Stimulated activated naive CD8-positive, alpha-beta T cell treated with anti-CD3 and anti-CD28 coated beads, Interleukin-15, Interleukin-2, amounts not matched to agents 100 ng/mL and 50 ng/mL, for 24 hours (primary cell): ENCODE measurements at regions not wholly inside any gene's neighbourhood (a gene's known extent, or its start where the extent isn't known, plus 50 kb on each side); places are given as distances from the start of the nearest gene placed in this dataset.

Experiments used
- H3K27ac Mint-ChIP-seq: one replicate; pipeline ENCODE4 v1.8.0; 2021; ENCODE audit warnings: mild to moderate bottlenecking, mixed read lengths
- H3K27me3 Mint-ChIP-seq: one replicate; pipeline ENCODE4 v1.8.0; 2021; ENCODE audit warnings: mixed read lengths
- H3K36me3 Mint-ChIP-seq: one replicate; pipeline ENCODE4 v1.8.0; 2021; ENCODE audit warnings: low read depth, mixed read lengths
- H3K4me1 Mint-ChIP-seq: one replicate; pipeline ENCODE4 v1.8.0; 2021; ENCODE audit warnings: low read depth, mixed read lengths
- H3K4me3 Mint-ChIP-seq: one replicate; pipeline ENCODE4 v1.8.0; 2021; ENCODE audit warnings: mild to moderate bottlenecking, mixed read lengths
- H3K9me3 Mint-ChIP-seq: one replicate; pipeline ENCODE4 v1.8.0; 2021; ENCODE audit warnings: mixed read lengths

DNA sequence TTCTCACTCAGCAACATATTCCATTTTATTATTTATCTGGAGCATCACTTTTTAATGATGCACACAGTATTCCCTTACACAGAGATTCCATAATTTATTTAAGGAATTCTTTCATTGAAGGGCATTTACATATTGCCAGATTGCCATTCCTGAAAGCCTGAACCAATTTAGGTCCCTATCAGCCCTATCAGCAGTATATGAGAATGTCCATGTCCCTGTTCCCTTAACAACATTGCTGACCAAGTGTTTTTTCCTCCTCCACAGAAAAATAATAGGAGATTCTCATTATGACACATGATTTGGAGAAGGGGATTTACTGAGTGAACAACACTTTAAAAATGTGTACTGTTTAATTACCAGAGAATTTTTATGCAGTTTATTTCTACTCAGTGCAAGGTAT lies 90.1 kb upstream of the PHOX2B start:
- Mint-ChIP-seq H3K27ac (no peak overlapping the region), H3K27me3 (peaks cover 8% of the 10 kb centered on the region), H3K36me3 (no peaks in the 10 kb centered on the region), H3K4me3 (no peak overlapping the region), H3K9me3 (no peaks in the 10 kb centered on the region), H3K4me1 (peaks cover 5% of the 10 kb centered on the region)

DNA sequence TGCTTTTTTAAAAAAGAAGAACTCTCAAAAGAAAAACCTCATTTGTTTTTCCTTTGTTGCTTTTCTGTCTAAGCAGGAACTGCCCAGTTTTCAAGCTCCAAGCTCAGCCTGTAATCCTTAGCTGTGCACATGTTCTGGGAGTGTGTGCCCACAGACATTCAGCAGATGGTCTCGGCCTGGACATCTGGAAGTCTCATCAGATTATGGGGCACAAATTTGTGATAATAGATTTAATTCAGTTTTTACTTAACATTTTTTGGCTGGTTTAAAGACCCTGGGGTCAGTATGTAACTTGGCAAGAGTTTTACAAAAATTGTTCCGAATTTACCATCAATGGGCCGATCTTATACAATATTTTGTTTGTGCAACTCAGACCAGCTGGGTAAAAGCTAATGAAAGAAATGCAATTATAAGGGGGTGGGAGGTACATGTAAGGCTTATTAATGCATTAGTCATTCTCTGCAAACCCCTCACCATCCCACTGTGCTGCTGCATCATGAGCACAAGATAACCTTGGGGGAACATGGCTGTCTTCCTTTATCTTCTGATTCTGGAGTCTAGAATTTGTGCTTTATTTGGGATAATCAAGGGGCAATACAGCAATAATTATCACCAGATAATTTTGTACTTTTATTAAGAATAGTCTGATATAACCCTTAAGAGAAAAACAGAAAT lies 86.9 kb upstream of the PHOX2B start:
- Mint-ChIP-seq H3K36me3 (no peaks in the 10 kb centered on the region), H3K9me3 (no peaks in the 10 kb centered on the region), H3K27ac (no peak overlapping the region), H3K4me1 (peaks cover 5% of the 10 kb centered on the region), H3K27me3 (peaks cover 16% of the 10 kb centered on the region), H3K4me3 (no peak overlapping the region)

DNA sequence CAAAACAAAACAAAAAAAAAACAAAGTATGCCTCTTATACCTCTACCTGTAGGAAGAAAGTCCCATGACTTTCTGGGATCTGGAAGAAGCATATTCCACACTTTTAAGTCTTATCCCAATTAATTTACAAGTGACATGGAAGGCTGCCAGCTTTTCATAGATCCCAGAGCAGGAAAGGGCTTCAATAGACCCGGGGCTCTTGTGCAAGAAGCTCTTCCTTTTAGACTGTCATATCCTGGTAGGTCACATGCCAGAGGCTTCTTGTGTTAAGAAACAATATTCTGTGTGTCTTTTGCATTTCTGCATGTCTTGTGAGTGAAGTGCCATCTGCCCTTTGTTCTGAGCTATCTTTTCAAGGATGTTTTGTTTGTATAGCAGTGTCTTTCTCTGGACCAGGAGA lies 84.4 kb upstream of the PHOX2B start:
- no peaks in the 10 kb centered on the region for H3K36me3 Mint-ChIP-seq
- no peaks in the 10 kb centered on the region for H3K4me1 Mint-ChIP-seq
- peaks cover 17% of the 10 kb centered on the region for H3K27me3 Mint-ChIP-seq
- H3K4me3 Mint-ChIP-seq, result no peak overlapping the region
- no peak overlapping the region for H3K27ac Mint-ChIP-seq
- H3K9me3 Mint-ChIP-seq, result no peaks in the 10 kb centered on the region

DNA sequence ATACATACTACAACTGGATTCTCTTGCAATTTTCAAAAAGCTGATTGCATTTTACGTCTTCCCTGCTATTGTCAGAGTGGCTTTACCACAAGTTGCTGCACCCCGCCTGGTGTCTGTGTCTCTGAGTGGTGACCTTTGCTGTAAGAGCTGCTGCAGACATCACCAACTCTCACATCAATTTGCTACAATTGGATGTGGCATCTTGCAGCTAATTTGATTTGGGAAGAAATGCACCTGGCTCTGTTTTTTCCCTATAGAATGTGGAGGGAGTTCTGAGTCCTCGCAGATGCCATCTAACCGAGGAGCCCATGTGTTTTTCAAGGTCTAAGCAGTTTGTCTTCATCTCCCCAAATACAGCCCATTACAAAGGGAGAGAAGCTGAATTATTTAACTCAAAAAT lies 73.8 kb upstream of the PHOX2B start:
- Mint-ChIP-seq H3K4me1 (no peaks in the 10 kb centered on the region), H3K27ac (no peak overlapping the region), H3K4me3 (no peak overlapping the region), H3K27me3 (peaks cover 12% of the 10 kb centered on the region), H3K36me3 (no peaks in the 10 kb centered on the region), H3K9me3 (no peaks in the 10 kb centered on the region)

DNA sequence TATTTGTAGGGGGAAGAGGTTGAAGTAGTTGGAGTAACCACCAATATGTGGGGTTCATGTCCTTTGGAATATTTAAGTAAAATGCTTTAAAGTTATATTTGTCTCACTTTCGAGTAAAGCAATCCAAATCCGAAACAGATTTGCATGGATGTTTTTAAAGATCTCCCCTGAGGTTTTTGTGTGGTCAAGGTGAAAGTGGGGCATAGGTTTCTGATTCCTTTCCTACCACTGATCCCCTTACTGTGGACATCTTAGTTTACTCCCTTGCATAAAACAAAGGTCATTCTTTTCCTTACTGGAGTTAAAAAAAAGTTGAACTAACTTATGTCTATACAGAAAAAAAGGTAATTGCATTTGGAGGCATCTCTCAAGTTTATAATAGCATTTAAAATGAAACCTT lies 71.9 kb upstream of the PHOX2B start:
- Mint-ChIP-seq H3K9me3 (no peaks in the 10 kb centered on the region), H3K4me1 (no peaks in the 10 kb centered on the region), H3K27ac (no peak overlapping the region), H3K4me3 (no peak overlapping the region), H3K27me3 (peaks cover 12% of the 10 kb centered on the region), H3K36me3 (no peaks in the 10 kb centered on the region)

DNA sequence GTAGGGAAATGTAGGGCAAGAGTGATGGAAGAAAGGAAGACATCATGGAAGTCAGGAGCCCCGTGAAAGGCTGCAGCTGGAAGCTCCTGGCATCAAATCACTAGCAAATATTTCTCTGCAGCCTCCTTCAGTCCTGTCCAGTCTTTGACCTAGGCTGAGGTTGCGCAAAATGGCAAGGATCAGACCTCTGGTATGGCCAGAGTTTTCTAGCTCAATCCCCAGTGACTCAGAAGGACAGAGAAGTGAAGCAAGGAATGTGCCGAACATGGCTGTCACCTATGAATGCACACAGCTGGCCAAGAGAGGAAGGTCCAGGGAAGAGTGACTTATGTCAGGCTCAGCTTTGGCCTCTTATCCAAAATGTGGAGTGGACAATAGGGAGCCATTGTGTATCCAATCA lies 71.1 kb upstream of the PHOX2B start:
- no peaks in the 10 kb centered on the region for H3K36me3 Mint-ChIP-seq
- no peak overlapping the region for H3K4me3 Mint-ChIP-seq
- no peak overlapping the region for H3K27ac Mint-ChIP-seq
- peaks cover 18% of the 10 kb centered on the region for H3K27me3 Mint-ChIP-seq
- no peaks in the 10 kb centered on the region for H3K9me3 Mint-ChIP-seq
- H3K4me1 Mint-ChIP-seq, result no peaks in the 10 kb centered on the region

DNA sequence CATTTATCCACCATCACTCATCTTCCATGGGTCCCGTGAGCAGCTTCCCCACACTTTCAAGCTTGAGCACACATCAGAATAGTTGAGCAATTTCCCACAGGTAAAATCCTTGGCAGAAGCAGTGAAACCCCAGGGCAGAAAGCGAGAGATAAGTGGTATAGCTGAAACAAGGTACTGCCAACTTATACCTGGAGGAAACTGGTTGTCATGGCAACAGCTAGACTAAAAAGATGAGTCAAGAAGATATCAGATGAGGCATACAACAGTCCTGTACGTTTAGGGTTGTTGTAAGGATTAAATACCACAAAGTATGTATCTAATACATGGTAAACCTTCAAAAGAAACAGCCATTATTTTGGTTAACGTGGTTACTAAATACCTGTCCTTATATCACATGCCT lies 66.9 kb upstream of the PHOX2B start:
- Mint-ChIP-seq H3K4me1 (no peaks in the 10 kb centered on the region), H3K27me3 (peaks cover 22% of the 10 kb centered on the region), H3K27ac (no peak overlapping the region), H3K9me3 (peaks cover 8% of the 10 kb centered on the region), H3K36me3 (no peaks in the 10 kb centered on the region), H3K4me3 (no peak overlapping the region)

DNA sequence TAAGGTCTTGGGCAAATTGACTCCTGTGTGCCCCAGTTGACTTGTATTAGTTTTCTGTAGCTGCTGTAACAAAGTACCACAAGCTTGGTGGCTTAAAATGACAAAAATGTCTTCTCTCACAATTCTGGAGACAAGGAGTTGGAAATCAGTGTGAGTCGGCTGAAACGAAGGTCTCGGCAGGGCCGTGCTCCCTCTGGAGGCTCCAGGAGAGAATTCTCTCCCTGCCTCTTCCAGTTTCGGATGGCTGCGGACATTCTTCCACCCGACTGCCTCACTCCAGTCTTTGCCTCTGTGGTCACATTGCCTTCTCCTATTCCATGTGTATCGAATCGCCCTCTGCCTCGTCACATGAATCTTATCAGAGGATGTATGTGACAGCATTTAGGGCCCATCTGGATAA lies 66.0 kb upstream of the PHOX2B start:
- no peak overlapping the region for H3K27ac Mint-ChIP-seq
- H3K4me1 Mint-ChIP-seq, result no peaks in the 10 kb centered on the region
- H3K4me3 Mint-ChIP-seq, result no peak overlapping the region
- H3K36me3 Mint-ChIP-seq, result no peaks in the 10 kb centered on the region
- H3K9me3 Mint-ChIP-seq, result peaks cover 8% of the 10 kb centered on the region
- peaks cover 22% of the 10 kb centered on the region for H3K27me3 Mint-ChIP-seq

DNA sequence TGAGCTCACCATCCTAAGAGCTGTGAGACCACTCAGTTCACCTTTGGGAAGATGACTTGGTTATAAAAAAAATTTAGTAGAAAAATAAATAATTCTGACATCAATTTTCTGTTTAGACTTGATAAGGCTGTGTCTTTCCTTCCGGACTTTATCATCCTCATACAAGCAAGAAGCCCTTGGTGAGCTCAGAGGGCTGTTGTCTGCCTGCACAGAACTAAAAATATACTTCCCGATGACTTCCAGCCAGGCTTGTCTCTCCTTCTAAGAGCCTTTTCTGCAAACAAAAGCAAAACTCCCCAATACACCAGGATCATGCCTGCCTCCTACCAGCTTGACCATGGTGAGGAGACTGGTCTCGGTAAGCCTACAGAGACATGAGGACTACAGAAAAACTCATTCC lies 58.3 kb upstream of the PHOX2B start:
- H3K4me3 Mint-ChIP-seq, result no peak overlapping the region
- no peak overlapping the region for H3K27ac Mint-ChIP-seq
- peaks cover 3% of the 10 kb centered on the region for H3K9me3 Mint-ChIP-seq
- peaks cover 12% of the 10 kb centered on the region for H3K27me3 Mint-ChIP-seq
- H3K4me1 Mint-ChIP-seq, result no peaks in the 10 kb centered on the region
- H3K36me3 Mint-ChIP-seq, result no peaks in the 10 kb centered on the region

DNA sequence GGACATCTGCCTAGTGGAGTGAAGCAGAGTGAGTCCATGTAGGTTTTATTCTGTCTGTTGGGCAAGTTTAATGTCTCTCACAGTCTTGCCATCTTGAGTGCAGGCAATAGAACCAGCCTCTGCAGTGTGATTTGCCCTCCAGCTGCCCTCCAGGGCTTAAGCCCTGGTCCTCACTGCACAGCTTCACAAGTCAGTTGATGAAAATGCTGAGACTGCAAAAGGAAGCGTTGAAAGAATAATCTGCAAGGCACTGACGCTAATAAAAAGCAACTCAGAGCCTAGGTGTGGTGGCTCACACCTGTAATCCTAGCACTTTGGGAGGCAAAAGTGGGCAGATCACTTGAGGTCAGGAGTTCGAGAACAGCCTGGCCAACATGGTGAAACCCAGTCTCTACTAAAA lies 54.1 kb upstream of the PHOX2B start:
- no peak overlapping the region for H3K27ac Mint-ChIP-seq
- peaks cover 8% of the 10 kb centered on the region for H3K27me3 Mint-ChIP-seq
- no peaks in the 10 kb centered on the region for H3K36me3 Mint-ChIP-seq
- H3K9me3 Mint-ChIP-seq, result peaks cover 4% of the 10 kb centered on the region
- no peaks in the 10 kb centered on the region for H3K4me1 Mint-ChIP-seq
- H3K4me3 Mint-ChIP-seq, result no peak overlapping the region

DNA sequence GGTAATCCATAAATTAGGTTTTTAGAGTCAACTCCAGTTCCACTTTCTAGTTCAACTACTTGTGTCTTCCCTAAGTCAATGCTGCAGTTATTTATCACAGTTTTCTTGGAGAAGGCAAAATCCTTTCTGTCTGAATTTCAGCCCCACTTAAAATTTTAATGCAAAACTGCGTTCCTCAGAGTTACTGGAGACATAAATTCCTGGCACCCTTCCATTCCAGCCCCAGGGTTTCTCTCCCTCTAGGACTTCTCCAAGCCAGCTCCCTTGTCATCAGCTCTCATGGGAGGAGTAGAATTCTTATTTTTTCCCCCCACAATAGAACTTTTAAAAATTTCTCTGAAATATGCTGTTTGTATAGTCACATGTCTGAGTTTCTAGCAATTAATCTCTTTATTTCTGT lies 50.6 kb upstream of the PHOX2B start:
- H3K9me3 Mint-ChIP-seq, result peaks cover 4% of the 10 kb centered on the region
- H3K4me3 Mint-ChIP-seq, result no peak overlapping the region
- no peak overlapping the region for H3K27ac Mint-ChIP-seq
- no peaks in the 10 kb centered on the region for H3K36me3 Mint-ChIP-seq
- H3K4me1 Mint-ChIP-seq, result no peaks in the 10 kb centered on the region
- peaks cover 11% of the 10 kb centered on the region for H3K27me3 Mint-ChIP-seq
